GM12874 (cell line): ENCODE measurements at regions not wholly inside any gene's neighbourhood (a gene's known extent, or its start where the extent isn't known, plus 50 kb on each side); places are given as distances from the start of the nearest gene placed in this dataset.

ENCODE experiments used
- TF ChIP-seq, protein P1 (sequence below): IDR thresholded peaks from 2 replicates; pipeline ENCODE4 v1.5.1; 2011; ENCODE audit warnings: low read depth, mild to moderate bottlenecking, control low read depth, low read length, moderate library complexity; ENCODE audit not compliant: insufficient read depth

DNA sequence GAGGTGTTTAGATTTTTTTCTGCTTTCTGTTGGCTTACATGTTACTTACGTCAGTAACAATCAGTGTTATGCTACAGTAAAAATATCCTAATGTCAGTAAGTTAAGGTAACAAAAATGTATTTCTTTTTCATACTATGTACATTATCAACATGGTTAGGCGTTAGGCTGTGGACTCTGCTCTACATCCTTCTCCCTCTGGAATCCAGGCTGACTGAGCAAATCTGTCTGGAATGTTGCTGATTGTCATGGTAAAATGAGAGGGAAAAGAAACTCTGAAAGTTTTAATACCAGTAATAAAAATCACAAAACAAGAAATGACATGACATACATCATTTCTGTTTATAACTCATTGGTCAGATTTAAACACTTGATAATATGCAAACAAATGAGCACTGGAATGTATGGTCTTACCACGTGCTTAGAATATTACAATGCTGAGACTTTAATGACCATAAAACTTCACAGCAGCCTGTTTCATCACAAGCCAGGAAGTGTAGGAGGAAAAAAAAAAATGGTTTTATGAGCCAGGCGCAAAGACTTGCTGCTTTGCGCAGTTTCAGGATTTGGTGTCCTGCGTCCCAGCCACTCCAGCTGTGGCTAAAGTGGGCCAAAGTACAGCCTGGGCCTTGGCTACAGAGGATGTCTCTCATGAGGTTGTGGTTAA is 252.4 kb downstream of the FSIP2 start:
- TF ChIP-seq, protein P1, sequence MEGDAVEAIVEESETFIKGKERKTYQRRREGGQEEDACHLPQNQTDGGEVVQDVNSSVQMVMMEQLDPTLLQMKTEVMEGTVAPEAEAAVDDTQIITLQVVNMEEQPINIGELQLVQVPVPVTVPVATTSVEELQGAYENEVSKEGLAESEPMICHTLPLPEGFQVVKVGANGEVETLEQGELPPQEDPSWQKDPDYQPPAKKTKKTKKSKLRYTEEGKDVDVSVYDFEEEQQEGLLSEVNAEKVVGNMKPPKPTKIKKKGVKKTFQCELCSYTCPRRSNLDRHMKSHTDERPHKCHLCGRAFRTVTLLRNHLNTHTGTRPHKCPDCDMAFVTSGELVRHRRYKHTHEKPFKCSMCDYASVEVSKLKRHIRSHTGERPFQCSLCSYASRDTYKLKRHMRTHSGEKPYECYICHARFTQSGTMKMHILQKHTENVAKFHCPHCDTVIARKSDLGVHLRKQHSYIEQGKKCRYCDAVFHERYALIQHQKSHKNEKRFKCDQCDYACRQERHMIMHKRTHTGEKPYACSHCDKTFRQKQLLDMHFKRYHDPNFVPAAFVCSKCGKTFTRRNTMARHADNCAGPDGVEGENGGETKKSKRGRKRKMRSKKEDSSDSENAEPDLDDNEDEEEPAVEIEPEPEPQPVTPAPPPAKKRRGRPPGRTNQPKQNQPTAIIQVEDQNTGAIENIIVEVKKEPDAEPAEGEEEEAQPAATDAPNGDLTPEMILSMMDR = no peak

DNA sequence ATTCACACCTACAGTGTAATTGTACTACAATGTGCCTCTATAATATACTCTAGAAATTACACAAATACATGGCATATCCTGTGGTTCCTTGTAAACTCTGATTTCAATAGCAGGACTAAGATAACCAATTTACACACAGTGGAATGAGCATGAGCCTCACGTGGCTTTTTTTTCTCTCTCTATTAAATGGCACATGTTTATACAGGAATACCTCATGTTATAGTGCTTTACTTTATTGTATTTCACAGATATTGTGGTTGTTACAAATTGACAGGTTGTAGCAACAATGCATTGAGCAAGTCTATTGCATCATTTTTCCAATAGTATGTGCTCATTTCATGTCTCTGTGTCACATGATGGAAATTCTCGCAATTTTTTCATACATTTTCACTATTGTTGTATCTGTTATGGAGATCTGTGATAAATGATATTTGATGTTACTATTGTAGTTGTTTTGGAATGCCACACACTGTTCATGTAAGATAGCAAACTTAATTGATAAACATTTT is 260.0 kb downstream of the FSIP2 start:
- TF ChIP-seq, protein P1 = no peak

DNA sequence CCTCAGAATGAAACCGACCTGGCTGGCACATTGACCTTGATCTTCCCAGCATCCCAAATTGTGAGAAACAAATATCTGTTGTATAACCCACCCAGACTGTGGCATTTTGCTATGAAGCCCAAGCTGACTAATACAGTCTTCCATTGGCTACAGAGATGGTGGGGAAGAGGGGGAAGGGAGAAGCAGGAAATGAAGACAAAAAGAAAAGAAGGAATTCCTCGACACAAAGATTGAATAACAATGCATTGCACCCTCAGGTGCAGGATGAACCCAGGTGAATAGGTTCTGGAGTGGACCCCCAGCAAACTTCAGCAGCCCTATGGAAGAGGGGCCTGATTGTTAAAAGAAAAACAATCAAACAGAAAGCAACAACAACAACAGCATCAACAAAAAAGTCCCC is 270.7 kb downstream of the FSIP2 start:
- TF ChIP-seq, protein P1 = no peak

DNA sequence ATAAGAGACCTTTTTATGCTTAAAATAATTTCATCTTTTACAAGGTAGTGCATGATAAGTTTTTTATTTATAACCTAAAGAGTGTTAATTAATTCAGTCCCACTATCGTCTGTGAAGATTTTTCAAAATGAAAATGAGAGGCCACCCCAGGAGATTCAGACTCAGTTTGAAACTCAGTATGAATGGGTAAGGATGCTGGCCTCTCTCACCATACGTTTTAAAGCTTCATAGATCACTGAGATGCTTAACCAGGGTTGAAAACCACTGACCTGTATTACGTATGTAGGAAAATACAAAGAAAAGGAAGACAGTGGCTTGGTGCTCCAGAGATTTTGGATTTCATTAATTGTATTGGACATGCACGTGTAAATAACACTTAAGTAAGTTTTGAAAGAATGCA is 278.7 kb downstream of the FSIP2 start:
- TF ChIP-seq, protein P1 = no peak

DNA sequence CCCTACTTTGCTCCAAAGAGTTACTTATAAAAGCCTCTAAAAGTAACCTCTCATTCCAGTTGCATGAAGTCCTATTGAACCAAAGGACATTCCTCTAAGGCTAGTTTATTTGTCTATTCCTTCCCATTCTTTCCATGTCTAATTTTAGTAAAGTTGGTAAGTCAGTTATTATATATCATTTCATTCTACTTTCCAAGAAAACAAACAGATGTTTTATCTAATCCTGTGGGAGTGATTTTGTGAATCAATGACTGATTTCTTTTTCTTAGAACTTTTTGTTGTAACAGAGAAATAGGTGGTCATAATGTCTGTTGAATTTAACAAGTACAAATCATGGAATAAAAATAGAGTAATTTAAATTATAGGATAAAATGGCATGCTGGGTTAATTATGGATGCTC is 286.3 kb downstream of the FSIP2 start:
- TF ChIP-seq, protein P1 = no peak

DNA sequence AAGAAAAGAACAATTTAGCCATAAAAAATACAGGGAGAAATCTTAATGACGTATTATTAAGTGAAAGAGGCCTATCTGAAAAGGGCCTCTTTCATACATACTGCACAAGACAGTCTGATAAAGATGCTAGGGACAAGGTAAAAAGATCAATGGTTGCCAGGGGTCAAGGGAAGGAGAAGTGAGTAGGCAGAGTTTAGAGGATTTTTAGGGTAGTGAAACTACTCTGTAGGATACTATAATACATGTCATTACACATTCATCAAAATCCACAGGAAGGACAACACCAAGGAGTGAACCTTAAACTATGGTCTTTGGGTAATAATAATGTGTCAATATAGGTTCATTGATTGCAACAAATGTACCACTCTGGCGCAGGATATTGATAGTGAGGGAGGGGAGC is 289.3 kb downstream of the FSIP2 start:
- TF ChIP-seq, protein P1 = no peak

DNA sequence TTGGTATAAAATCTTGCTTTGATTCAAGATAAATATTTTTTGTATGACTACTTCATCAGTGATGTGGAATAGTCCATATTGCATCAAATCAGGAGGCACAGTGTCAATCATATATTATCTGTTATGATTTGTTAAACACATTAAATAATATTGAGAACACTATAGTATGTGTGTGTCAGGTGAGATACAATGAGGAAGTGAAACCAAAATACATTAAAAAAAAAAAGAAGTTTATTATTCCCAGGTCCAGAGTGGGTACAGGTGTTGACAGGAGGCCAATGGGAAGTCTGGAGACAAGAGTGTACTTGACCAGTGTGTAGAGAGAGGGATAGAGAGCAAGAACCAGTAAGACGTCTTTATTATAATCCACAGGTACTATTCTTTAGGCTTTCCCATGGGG is 292.6 kb downstream of the FSIP2 start:
- TF ChIP-seq, protein P1 = no peak
